Mesendoderm (in vitro differentiated cells): ENCODE measurements at regions not wholly inside any gene's neighbourhood (a gene's known extent, or its start where the extent isn't known, plus 50 kb on each side); places are given as distances from the start of the nearest gene placed in this dataset.
"Not testable (repeated sequence)": the region's sequence is repeated elsewhere in the genome, so short reads cannot be mapped to it uniquely, and the experiment has no call there.

Experiments
- DNase-seq: peaks from one replicate; pipeline ENCODE4 v3.0.0; 2013
- H2AK5ac ChIP-seq: 2 replicates; pipeline ENCODE4 v1.6.1; 2013; ENCODE audit warnings: low read length, inconsistent platforms
- H2BK120ac ChIP-seq: 2 replicates; pipeline ENCODE4 v1.6.1; 2013; ENCODE audit warnings: low read depth, mild to moderate bottlenecking, low read length, moderate library complexity, mixed read lengths
- H2BK15ac ChIP-seq: replicated peaks from 2 replicates; pipeline ENCODE4 v1.6.1; 2013; ENCODE audit warnings: low read depth, mild to moderate bottlenecking, moderate library complexity
- H2BK5ac ChIP-seq: 2 replicates; pipeline ENCODE4 v1.6.1; 2013; ENCODE audit warnings: low read length, inconsistent platforms
- H3K18ac ChIP-seq: 2 replicates; pipeline ENCODE4 v1.6.1; 2013; ENCODE audit warnings: mild to moderate bottlenecking, low read length, mixed read lengths
- H3K23ac ChIP-seq: one replicate; pipeline ENCODE4 v1.6.1; 2013; ENCODE audit warnings: low read length
- H3K27ac ChIP-seq: 2 replicates; pipeline ENCODE4 v1.5.1; 2013; ENCODE audit warnings: low read depth, mild to moderate bottlenecking, inconsistent platforms, low read length, moderate library complexity
- H3K27me3 ChIP-seq: 2 replicates; pipeline ENCODE4 v1.6.1; 2013; ENCODE audit warnings: low read length, control low read depth, mild to moderate bottlenecking, inconsistent platforms; ENCODE audit not compliant: insufficient read depth, poor library complexity
- H3K36me3 ChIP-seq: 2 replicates; pipeline ENCODE4 v1.6.1; 2013; ENCODE audit warnings: low read length, inconsistent platforms; ENCODE audit not compliant: control insufficient read depth, insufficient read depth
- H3K4ac ChIP-seq: one replicate; pipeline ENCODE4 v1.6.1; 2013; ENCODE audit warnings: low read depth, mild to moderate bottlenecking, low read length, moderate library complexity
- H3K4me1 ChIP-seq: 2 replicates; pipeline ENCODE4 v1.6.1; 2013; ENCODE audit warnings: low read depth, low read length, inconsistent platforms; ENCODE audit not compliant: control insufficient read depth
- H3K4me2 ChIP-seq: 2 replicates; pipeline ENCODE4 v1.6.1; 2013; ENCODE audit warnings: low read length
- H3K4me3 ChIP-seq: 2 replicates; pipeline ENCODE4 v1.5.1; 2013; ENCODE audit warnings: mild to moderate bottlenecking, low read length
- H3K56ac ChIP-seq: one replicate; pipeline ENCODE4 v1.6.1; 2013; ENCODE audit warnings: low read length
- H3K79me1 ChIP-seq: 2 replicates; pipeline ENCODE4 v1.6.1; 2013; ENCODE audit warnings: low read length, inconsistent platforms
- H3K79me2 ChIP-seq: 2 replicates; pipeline ENCODE4 v1.6.1; 2013; ENCODE audit warnings: mild to moderate bottlenecking, low read length; ENCODE audit not compliant: control insufficient read depth, insufficient read depth
- H3K9ac ChIP-seq: 2 replicates; pipeline ENCODE4 v1.6.1; 2013; ENCODE audit warnings: low read length, inconsistent platforms
- H4K5ac ChIP-seq: one replicate; pipeline ENCODE4 v1.6.1; 2013; ENCODE audit warnings: low read length
- H4K8ac ChIP-seq: one replicate; pipeline ENCODE4 v1.6.1; 2013; ENCODE audit warnings: low read depth, mild to moderate bottlenecking, control low read depth, low read length, moderate library complexity
- WGBS: extraction: QIAGEN DNeasy Blood & Tissue Kit; methylation state at CpG from one replicate; pipeline ENCODE4 v1.1.7; 2013; ENCODE audit warnings: low lambda C conversion rate, missing lambda C conversion rate; ENCODE audit not compliant: insufficient coverage; ENCODE audit errors: extremely low coverage; 5-methylcytosine and 5-hydroxymethylcytosine counted together

DNA sequence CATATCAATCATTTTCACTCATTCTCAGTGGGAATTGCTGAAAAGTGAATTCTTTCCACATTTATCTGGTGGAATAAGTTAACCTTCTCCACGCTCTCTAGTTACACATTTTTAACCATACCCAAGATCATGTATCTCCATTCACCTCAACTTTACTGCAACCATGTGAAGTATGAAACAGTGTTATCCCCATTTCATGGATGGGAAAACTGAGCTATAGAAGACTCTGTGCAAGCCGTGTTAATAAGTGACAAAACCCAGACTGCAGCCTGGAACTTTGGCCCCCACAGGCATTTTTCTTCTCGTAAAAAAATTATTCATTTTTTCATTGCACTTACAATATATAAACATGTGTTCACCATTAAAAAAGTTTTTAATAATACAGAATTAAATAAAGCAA is 82.4 kb upstream of the CCND2 start:
- no peak overlapping the region for H3K4me3 ChIP-seq
- H3K36me3 ChIP-seq: no peaks in the 10 kb centered on the region
- no peak overlapping the region for H4K8ac ChIP-seq
- no peak overlapping the region for H3K27ac ChIP-seq
- no peaks in the 10 kb centered on the region for H3K27me3 ChIP-seq
- H3K9ac ChIP-seq: no peak overlapping the region
- peaks cover 14% of the 10 kb centered on the region for H3K4me1 ChIP-seq
- no peak overlapping the region for H2BK120ac ChIP-seq
- H3K4ac ChIP-seq: no peak overlapping the region
- DNase-seq: no peak
- H3K79me1 ChIP-seq: no peaks in the 10 kb centered on the region
- H3K56ac ChIP-seq: no peak overlapping the region
- no CpG with 5 or more reads among the region's 3 CpGs for WGBS
- no peaks in the 10 kb centered on the region for H3K79me2 ChIP-seq
- H4K5ac ChIP-seq: no peak overlapping the region
- no peak overlapping the region for H3K18ac ChIP-seq
- H2AK5ac ChIP-seq: no peak overlapping the region
- H3K4me2 ChIP-seq: no peak overlapping the region
- H3K23ac ChIP-seq: no peak overlapping the region
- H2BK15ac ChIP-seq: no peak overlapping the region
- H2BK5ac ChIP-seq: no peak overlapping the region

DNA sequence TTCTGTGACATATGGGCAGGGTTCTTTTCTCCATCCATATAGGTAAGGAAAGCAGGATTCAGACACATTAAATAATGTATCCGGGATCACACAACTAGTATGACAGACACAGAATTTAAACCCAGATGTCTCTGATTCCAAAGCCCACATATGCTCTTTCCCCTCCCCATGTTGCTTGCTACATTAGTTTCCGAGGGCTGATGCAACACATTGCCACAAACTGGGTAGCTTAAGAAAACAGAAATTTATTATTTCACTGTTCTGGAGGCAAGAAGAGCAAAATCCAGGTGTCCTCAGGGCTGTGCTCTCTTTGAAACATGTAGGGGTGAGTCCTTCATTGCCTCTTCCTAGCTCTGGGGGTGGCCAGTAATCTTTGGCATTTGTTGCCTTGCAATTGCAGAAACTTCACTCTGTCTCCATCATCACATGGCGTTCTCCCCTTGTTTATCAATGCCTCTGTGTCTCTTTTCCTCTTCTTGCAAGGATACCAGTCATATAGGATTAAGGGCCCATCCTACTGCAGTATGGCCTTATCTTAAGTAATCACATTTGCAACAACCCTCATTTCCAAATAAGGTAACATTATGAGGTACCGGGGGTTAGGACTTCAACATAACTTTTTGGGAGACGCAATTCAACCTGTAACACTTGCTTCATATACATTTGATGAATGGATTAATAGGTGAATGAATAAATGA is 83.0 kb upstream of the CCND2 start:
- DNase-seq: peak; percentile 42
- Histone ChIP-seq H3K23ac (no peak overlapping the region), H3K4me1 (peaks cover 14% of the 10 kb centered on the region), H3K56ac (no peak overlapping the region), H3K4ac (no peak overlapping the region), H2BK120ac (peak overlapping the region; percentile 50), H3K4me3 (no peak overlapping the region), H2BK15ac (no peak overlapping the region), H3K18ac (peak overlapping the region; percentile 34), H4K8ac (no peak overlapping the region), H3K36me3 (no peaks in the 10 kb centered on the region), H3K27me3 (no peaks in the 10 kb centered on the region), H3K27ac (no peak overlapping the region), H2BK5ac (no peak overlapping the region), H2AK5ac (no peak overlapping the region), H3K9ac (no peak overlapping the region), H3K79me2 (no peaks in the 10 kb centered on the region), H4K5ac (no peak overlapping the region), H3K4me2 (no peak overlapping the region), H3K79me1 (no peaks in the 10 kb centered on the region)
- WGBS: no CpG with 5 or more reads among the region's 5 CpGs

DNA sequence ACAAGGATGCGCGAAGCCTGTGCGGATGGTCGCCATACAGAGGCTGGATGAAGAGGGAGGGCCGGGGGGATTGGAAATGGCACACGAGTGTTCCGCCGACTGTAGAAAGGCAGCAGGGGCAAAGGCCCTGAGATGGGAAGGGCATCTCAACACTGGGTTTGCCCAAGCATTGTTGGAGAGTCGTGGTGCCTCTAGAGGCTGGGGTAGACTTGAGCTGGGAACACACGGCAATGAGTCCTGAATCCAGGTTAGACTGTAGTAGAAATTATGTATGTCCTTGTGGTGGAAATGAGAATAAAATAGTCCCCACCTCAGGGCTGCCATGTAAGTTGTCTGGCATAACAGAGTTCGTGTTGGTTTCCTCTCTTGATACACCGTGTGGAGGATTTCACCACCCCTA is 83.8 kb upstream of the CCND2 start:
- no peak overlapping the region for H2BK5ac ChIP-seq
- H2AK5ac ChIP-seq: peak overlapping the region; percentile 68
- no peak overlapping the region for H3K4ac ChIP-seq
- peak overlapping the region; percentile 1 for H2BK15ac ChIP-seq
- H4K8ac ChIP-seq: no peak overlapping the region
- H4K5ac ChIP-seq: no peak overlapping the region
- no peaks in the 10 kb centered on the region for H3K27me3 ChIP-seq
- no peak overlapping the region for H3K9ac ChIP-seq
- no CpG with 5 or more reads among the region's 12 CpGs for WGBS
- no peak overlapping the region for H3K18ac ChIP-seq
- no peaks in the 10 kb centered on the region for H3K79me2 ChIP-seq
- H2BK120ac ChIP-seq: no peak overlapping the region
- H3K4me1 ChIP-seq: peaks cover 13% of the 10 kb centered on the region
- no peak overlapping the region for H3K27ac ChIP-seq
- no peaks in the 10 kb centered on the region for H3K79me1 ChIP-seq
- no peak overlapping the region for H3K4me3 ChIP-seq
- no peak overlapping the region for H3K23ac ChIP-seq
- no peak overlapping the region for H3K56ac ChIP-seq
- DNase-seq: no peak
- H3K4me2 ChIP-seq: no peak overlapping the region
- no peaks in the 10 kb centered on the region for H3K36me3 ChIP-seq

DNA sequence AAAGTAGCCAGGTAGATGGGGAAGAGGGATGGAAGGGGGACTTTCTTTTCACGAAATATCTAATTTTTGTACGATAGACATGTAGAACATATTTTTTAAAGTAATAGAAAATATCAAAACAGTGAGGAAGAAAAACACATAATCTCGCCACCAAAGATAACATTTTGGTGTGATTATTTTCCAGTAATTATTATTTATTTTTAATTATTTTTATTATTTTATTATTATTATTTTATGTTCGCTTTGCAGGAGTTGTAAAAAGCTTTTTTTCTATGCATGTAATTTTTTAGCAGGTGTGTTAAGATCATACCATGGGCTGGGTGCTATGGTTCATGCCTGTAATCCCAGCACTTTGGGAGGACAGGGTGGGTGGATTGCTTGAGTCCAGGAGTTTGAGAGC is 85.6 kb upstream of the CCND2 start:
- no peak overlapping the region for H3K4me3 ChIP-seq
- H3K4me2 ChIP-seq: no peak overlapping the region
- no peak for DNase-seq
- no peaks in the 10 kb centered on the region for H3K79me1 ChIP-seq
- H4K8ac ChIP-seq: no peak overlapping the region
- H2BK15ac ChIP-seq: no peak overlapping the region
- no peak overlapping the region for H3K9ac ChIP-seq
- H3K79me2 ChIP-seq: no peaks in the 10 kb centered on the region
- WGBS: no CpG with 5 or more reads among the region's 4 CpGs
- no peak overlapping the region for H3K23ac ChIP-seq
- no peak overlapping the region for H2BK120ac ChIP-seq
- H3K4ac ChIP-seq: no peak overlapping the region
- H3K36me3 ChIP-seq: no peaks in the 10 kb centered on the region
- no peak overlapping the region for H2BK5ac ChIP-seq
- H3K56ac ChIP-seq: no peak overlapping the region
- no peak overlapping the region for H4K5ac ChIP-seq
- H3K27me3 ChIP-seq: no peaks in the 10 kb centered on the region
- H3K18ac ChIP-seq: no peak overlapping the region
- H2AK5ac ChIP-seq: no peak overlapping the region
- peaks cover 4% of the 10 kb centered on the region for H3K4me1 ChIP-seq
- H3K27ac ChIP-seq: no peak overlapping the region

DNA sequence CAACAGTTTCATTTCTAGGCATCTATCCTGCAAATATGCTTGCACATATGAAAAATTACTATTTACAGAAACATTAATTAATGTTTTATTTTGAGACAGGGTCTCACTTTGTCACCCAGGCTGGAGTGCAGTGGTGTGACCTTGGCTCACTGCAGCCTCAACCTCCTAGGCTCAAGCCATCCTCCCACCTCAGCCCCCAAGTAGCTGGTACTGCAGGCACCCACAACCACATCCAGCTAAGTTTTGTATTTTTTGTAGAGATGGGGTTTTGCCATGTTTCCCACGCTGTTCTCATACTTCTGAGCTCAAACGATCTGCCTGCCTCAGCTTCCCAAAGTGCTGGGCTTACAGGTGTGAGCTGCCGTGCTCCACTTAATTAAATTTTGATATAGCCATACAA is 86.2 kb upstream of the CCND2 start:
- not testable (repeated sequence) for H3K4me1 ChIP-seq, H2BK120ac ChIP-seq, H3K27ac ChIP-seq, H3K18ac ChIP-seq, H3K9ac ChIP-seq, H3K36me3 ChIP-seq, H3K4me3 ChIP-seq, H3K79me2 ChIP-seq, H2BK5ac ChIP-seq, H3K4me2 ChIP-seq, H4K8ac ChIP-seq, H3K56ac ChIP-seq, H3K23ac ChIP-seq, H4K5ac ChIP-seq, H2AK5ac ChIP-seq, DNase-seq, H3K79me1 ChIP-seq, H3K4ac ChIP-seq, H3K27me3 ChIP-seq, H2BK15ac ChIP-seq
- WGBS: no CpG with 5 or more reads among the region's 3 CpGs
